SK-N-SH (cell line): ENCODE measurements at regions not wholly inside any gene's neighbourhood (a gene's known extent, or its start where the extent isn't known, plus 50 kb on each side); places are given as distances from the start of the nearest gene placed in this dataset.
"Not testable (repeated sequence)": the region's sequence is repeated elsewhere in the genome, so short reads cannot be mapped to it uniquely, and the experiment has no call there.

Experiments used
- CTCF ChIA-PET: fragments of 300-600, 350-600 bp; formaldehyde crosslinking; extraction: SDS; loops from one replicate; lab custom pipeline; 2021; lab: Yijun Ruan, JAX
- POLR2A ChIA-PET: fragments of 350-600 bp; sonication (Branson Sonifier 250); formaldehyde crosslinking; extraction: SDS; loops from one replicate; lab custom pipeline; 2020; ENCODE audit warnings: antibody characterized with exemption, inconsistent platforms; lab: Yijun Ruan, JAX
- DNase-seq: peaks from one replicate; pipeline ENCODE4 v3.0.0; 2012
- H2AFZ ChIP-seq: fragments of 200-600 bp; sonication (generic); 2 replicates; pipeline ENCODE4 v1.8.1; 2016; ENCODE audit warnings: antibody characterized with exemption, mild to moderate bottlenecking, low read depth
- H3F3A ChIP-seq: fragments of 200-600 bp; sonication (generic); replicated peaks from 2 replicates; pipeline ENCODE3; 2016; ENCODE audit warnings: antibody characterized with exemption, mild to moderate bottlenecking; ENCODE audit not compliant: insufficient read depth
- H3K27ac ChIP-seq, 2 experiments: fragments of 200-500 bp in 1 of 2; fragments of 200-600 bp in 1 of 2; sonication (Bioruptor generic) in 1 of 2; sonication (generic), shearing (Covaris generic) in 1 of 2; 2 replicates each; pipeline versions ENCODE4 v1.5.1 to v1.6.1; 2014 to 2016; ENCODE audit warnings: low read depth in 2 of 2, inconsistent platforms in 1 of 2, low read length in 1 of 2, mild to moderate bottlenecking in 1 of 2, mixed read lengths in 1 of 2
- H3K27me3 ChIP-seq: fragments of 200-600 bp; sonication (generic), shearing (Covaris generic); 2 replicates; pipeline ENCODE4 v1.6.1; 2016; ENCODE audit warnings: mixed run types; ENCODE audit not compliant: insufficient read depth
- H3K36me3 ChIP-seq, 2 experiments: fragments of 200-500 bp in 1 of 2; fragments of 200-600 bp in 1 of 2; sonication (Bioruptor generic) in 1 of 2; sonication (generic) in 1 of 2; replicated peaks in 1 of 2; 2 replicates each; pipeline versions ENCODE3 to v1.5.1; 2014 to 2016; ENCODE audit warnings: low read length in 1 of 2, mild to moderate bottlenecking in 1 of 2; ENCODE audit not compliant: insufficient read depth in 2 of 2, control insufficient read depth in 1 of 2
- H3K4me1 ChIP-seq, 2 experiments: fragments of 200-500 bp in 1 of 2; fragments of 200-600 bp in 1 of 2; sonication (Bioruptor generic) in 1 of 2; sonication (generic), shearing (Covaris generic) in 1 of 2; 2 replicates each; pipeline versions ENCODE4 v1.5.1 to v1.6.1; 2014 to 2016; ENCODE audit warnings: low read depth in 1 of 2, low read length in 1 of 2, mixed run types in 1 of 2; ENCODE audit not compliant: insufficient read depth in 2 of 2, control insufficient read depth in 1 of 2
- H3K4me2 ChIP-seq: fragments of 200-600 bp; sonication (generic), shearing (Covaris generic); 2 replicates; pipeline ENCODE4 v1.6.1; 2017; ENCODE audit warnings: mixed run types
- H3K4me3 ChIP-seq, 2 experiments: fragments of 200-500 bp in 1 of 2; fragments of 200-600 bp in 1 of 2; sonication (Bioruptor generic) in 1 of 2; sonication (generic), shearing (Covaris generic) in 1 of 2; 2 replicates each; pipeline versions ENCODE4 v1.5.1 to v1.8.1; 2014 to 2016; ENCODE audit warnings: low read depth in 2 of 2, inconsistent platforms in 1 of 2, low read length in 1 of 2, mild to moderate bottlenecking in 1 of 2, mixed read lengths in 1 of 2, moderate library complexity in 1 of 2
- H3K79me2 ChIP-seq: fragments of 200-600 bp; sonication (generic); 2 replicates; pipeline ENCODE4 v1.8.1; 2017; ENCODE audit warnings: mild to moderate bottlenecking; ENCODE audit not compliant: insufficient read depth
- H3K9ac ChIP-seq: fragments of 200-600 bp; sonication (generic); 2 replicates; pipeline ENCODE4 v1.6.1; 2017; ENCODE audit warnings: mixed run types
- H3K9me2 ChIP-seq: fragments of 200-600 bp; sonication (generic); 2 replicates; pipeline ENCODE4 v1.6.1; 2017; ENCODE audit warnings: mixed run types
- H3K9me3 ChIP-seq: fragments of 200-600 bp; sonication (generic); 2 replicates; pipeline ENCODE4 v1.6.1; 2017; ENCODE audit warnings: mixed run types, mild to moderate bottlenecking, moderate library complexity
- H4K20me1 ChIP-seq: fragments of 200-600 bp; sonication (generic); 2 replicates; pipeline ENCODE4 v1.6.1; 2017; ENCODE audit warnings: mild to moderate bottlenecking, mixed run types; ENCODE audit not compliant: insufficient read depth
- EZH2phosphoT487 ChIP-seq: fragments of 200-600 bp; sonication (generic); IDR thresholded peaks from 2 replicates; pipeline ENCODE4 v1.6.1; 2017; ENCODE audit warnings: low read depth, mixed run types, mild to moderate bottlenecking, antibody characterized with exemption, moderate library complexity, borderline replicate concordance
- IRF3 ChIP-seq: fragments of 150-350 bp; IDR thresholded peaks from 2 replicates; pipeline ENCODE4 v1.6.1; 2016; ENCODE audit warnings: mild to moderate bottlenecking, low read depth, low read length
- MAX ChIP-seq: IDR thresholded peaks from 2 replicates; pipeline ENCODE4 v1.4.0; 2012; ENCODE audit warnings: low read depth
- MEF2A ChIP-seq: IDR thresholded peaks from 2 replicates; pipeline ENCODE4 v1.4.0; 2012; ENCODE audit warnings: low read depth, borderline replicate concordance
- NFIC ChIP-seq: IDR thresholded peaks from 2 replicates; pipeline ENCODE4 v1.4.0; 2012; ENCODE audit warnings: borderline replicate concordance
- PBX3 ChIP-seq: IDR thresholded peaks from 2 replicates; pipeline ENCODE4; 2012
- RAD21 ChIP-seq: IDR thresholded peaks from 2 replicates; pipeline ENCODE4 v1.6.1; 2012; ENCODE audit warnings: mild to moderate bottlenecking, low read length
- RFX5 ChIP-seq: IDR thresholded peaks from 2 replicates; pipeline ENCODE4 v1.6.1; 2012; ENCODE audit warnings: mild to moderate bottlenecking, improper control_type of control experiment, low read length
- RXRA ChIP-seq: IDR thresholded peaks from 2 replicates; pipeline ENCODE4 v1.4.0; 2012; ENCODE audit warnings: low read depth, mild to moderate bottlenecking, borderline replicate concordance
- SIN3A ChIP-seq: IDR thresholded peaks from 2 replicates; pipeline ENCODE4 v1.6.1; 2012; ENCODE audit warnings: low read depth, mild to moderate bottlenecking, low read length, moderate library complexity, borderline replicate concordance
- SMC3 ChIP-seq: IDR thresholded peaks from 2 replicates; pipeline ENCODE4 v1.6.1; 2012; ENCODE audit warnings: low read depth, low read length, improper control_type of control experiment
- TCF12 ChIP-seq: IDR thresholded peaks from 2 replicates; pipeline ENCODE4 v1.4.0; 2012
- TEAD4 ChIP-seq: IDR thresholded peaks from 2 replicates; pipeline ENCODE4 v1.4.0; 2012; ENCODE audit warnings: mild to moderate bottlenecking, borderline replicate concordance; ENCODE audit not compliant: insufficient read depth
- YY1 ChIP-seq: IDR thresholded peaks from 2 replicates; pipeline ENCODE4 v1.4.0; 2012; ENCODE audit warnings: low read depth, mild to moderate bottlenecking
- WGBS: methylation state at CpG from one replicate; pipeline ENCODE4 v1.1.6; 2017; ENCODE audit warnings: low lambda C conversion rate; 5-methylcytosine and 5-hydroxymethylcytosine counted together

GRCh38 chr12:105659355-105660075 lies 329.0 kb downstream of the C12orf75 start:
- CTCF ChIA-PET = no interaction called here
- H3K4me3 ChIP-seq = no peak overlapping the region
- no peak for TF ChIP-seq RFX5
- TF ChIP-seq PBX3 = no peak
- no peak for TF ChIP-seq RAD21
- no peak for TF ChIP-seq TEAD4
- no peak for TF ChIP-seq MEF2A
- TF ChIP-seq IRF3 = no peak
- no peak for TF ChIP-seq RXRA
- TF ChIP-seq SMC3 = no peak
- no peak for TF ChIP-seq YY1
- no peak for TF ChIP-seq MAX
- TF ChIP-seq EZH2phosphoT487 = no peak
- no peak for TF ChIP-seq SIN3A
- no peak for TF ChIP-seq NFIC

GRCh38 chr12:105664765-105665164 lies 334.3 kb downstream of the C12orf75 start:
- 23% methylated on average over 1 of the region's 1 CpG for WGBS

More at GRCh38 chr12:105659355-105660075, 329.0 kb downstream of the C12orf75 start:
- Histone ChIP-seq H3K4me2 (no peak overlapping the region), H3K9me3 (no peaks in the 10 kb centered on the region), H3K4me1 (no peaks in the 10 kb centered on the region), H3K27ac (no peak overlapping the region), H4K20me1 (no peaks in the 10 kb centered on the region), H2AFZ (no peak overlapping the region), H3K36me3 (no peaks in the 10 kb centered on the region), H3K27me3 (no peaks in the 10 kb centered on the region), H3K9me2 (no peaks in the 10 kb centered on the region; the same call in 1 of the 2 replicates), H3K9ac (no peak overlapping the region), H3K79me2 (no peaks in the 10 kb centered on the region), H3F3A (no peaks in the 10 kb centered on the region)
- WGBS = 49% methylated on average over 2 of the region's 2 CpGs
- no peak for DNase-seq
- POLR2A ChIA-PET = no interaction called here

More at GRCh38 chr12:105664765-105665164, 334.3 kb downstream of the C12orf75 start:
- H3K9me2 ChIP-seq, H3K4me1 ChIP-seq, H3K4me2 ChIP-seq, H3K4me3 ChIP-seq, DNase-seq, POLR2A ChIA-PET, H3F3A ChIP-seq, H3K9me3 ChIP-seq, H4K20me1 ChIP-seq, CTCF ChIA-PET, H3K27ac ChIP-seq, H3K79me2 ChIP-seq, H2AFZ ChIP-seq, H3K9ac ChIP-seq, H3K36me3 ChIP-seq, H3K27me3 ChIP-seq: not testable (repeated sequence)
- peak; percentile 40 for TF ChIP-seq PBX3
- TF ChIP-seq TCF12 = peak; percentile 69; the same call in 1 of the 2 replicates
